Fibroblast of skin of scalp (primary cell): ENCODE measurements at regions not wholly inside any gene's neighbourhood (a gene's known extent, or its start where the extent isn't known, plus 50 kb on each side); places are given as distances from the start of the nearest gene placed in this dataset.
"Not testable (repeated sequence)": the region's sequence is repeated elsewhere in the genome, so short reads cannot be mapped to it uniquely, and the experiment has no call there.

Experiments
- DNase-seq: peaks from one replicate; pipeline ENCODE4 v3.0.0-alpha.2; 2013

- peak; percentile 91 for DNase-seq
These were observed 369.9 kb upstream of the DAB2 start for GRCh38 chr5:39794513-39795210.

DNA sequence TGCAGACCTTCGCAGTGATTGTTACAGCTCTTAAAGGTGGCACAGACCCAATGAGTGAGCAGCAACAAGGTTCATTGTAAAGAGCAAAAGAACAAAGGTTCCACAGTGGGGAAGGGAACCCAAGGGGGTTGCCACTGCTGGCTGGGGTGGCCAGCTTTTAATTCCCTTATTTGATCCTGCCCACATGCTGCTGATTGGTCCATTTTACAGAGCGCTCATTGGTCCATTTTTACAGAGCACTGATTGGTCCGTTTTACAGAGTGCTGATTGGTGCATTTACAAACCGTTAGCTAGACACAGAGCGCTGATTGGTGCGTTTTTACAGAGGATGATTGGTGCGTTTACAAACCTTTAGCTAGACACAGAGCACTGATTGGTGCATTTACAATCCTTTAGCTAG, 360.6 kb upstream of the DAB2 start:
- no peak for DNase-seq

DNA sequence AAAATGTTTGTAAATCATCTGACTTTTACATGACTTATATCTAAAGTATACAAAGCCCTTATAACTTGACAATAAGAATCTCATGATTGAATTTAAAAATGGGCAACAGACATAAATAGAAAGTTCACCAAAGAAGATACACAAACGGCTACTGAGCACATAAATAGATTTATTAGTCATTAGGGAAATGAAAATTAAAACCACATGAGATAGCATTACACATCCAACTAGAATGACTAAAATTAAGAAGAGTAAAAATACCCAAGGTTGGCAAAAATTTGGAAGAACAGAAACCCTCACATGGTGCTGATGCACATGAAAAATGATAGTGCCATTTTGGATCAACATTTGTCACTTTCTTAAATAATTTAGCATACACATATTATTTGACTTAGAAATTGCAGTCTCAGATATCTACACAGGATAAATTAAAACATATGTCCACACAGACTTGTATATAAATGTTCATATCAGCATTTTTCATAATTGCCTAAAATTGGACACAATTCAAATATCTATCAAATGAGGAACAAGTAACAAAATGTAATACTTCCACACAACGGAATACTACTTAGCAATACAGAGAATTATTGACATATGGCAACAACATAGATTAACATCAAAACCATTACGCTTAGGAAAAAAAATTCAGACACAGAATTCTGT, 359.1 kb upstream of the DAB2 start:
- DNase-seq = peak; percentile 85

GRCh38 chr5:39780347-39780746, 355.6 kb upstream of the DAB2 start:
- DNase-seq = peak; percentile 68

- DNase-seq = peak; percentile 44
These were observed 355.1 kb upstream of the DAB2 start for GRCh38 chr5:39779831-39780230.

GRCh38 chr5:39775797-39776365, 351.1 kb upstream of the DAB2 start:
- no peak for DNase-seq

GRCh38 chr5:39775086-39775796, 350.5 kb upstream of the DAB2 start:
- peak; percentile 95 for DNase-seq

DNA sequence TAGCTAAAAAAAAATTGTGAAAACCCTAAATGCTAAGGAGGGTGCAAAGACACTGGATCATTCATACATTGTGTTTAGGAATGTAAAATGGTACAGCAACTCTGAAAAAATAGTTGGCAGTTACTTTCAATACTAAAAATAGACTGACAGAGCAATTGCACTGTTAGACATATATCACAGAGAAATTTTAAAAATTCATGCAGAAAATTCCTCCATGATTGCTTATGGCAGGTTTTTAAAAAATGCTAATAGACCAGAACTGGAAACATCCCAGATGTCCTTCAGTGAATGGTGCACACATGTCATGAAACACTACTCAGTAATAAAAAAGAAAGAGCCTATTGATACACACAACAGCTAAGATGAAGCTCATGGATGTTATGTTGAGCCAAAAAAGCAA, 349.8 kb upstream of the DAB2 start:
- DNase-seq = peak; percentile 86

- no peak for DNase-seq
These were observed 347.5 kb upstream of the DAB2 start for GRCh38 chr5:39772307-39772706.

GRCh38 chr5:39767916-39768315, 343.1 kb upstream of the DAB2 start:
- DNase-seq = peak; percentile 51

GRCh38 chr5:39765366-39765765, 340.6 kb upstream of the DAB2 start:
- peak; percentile 81 for DNase-seq

GRCh38 chr5:39762761-39763160, 338.0 kb upstream of the DAB2 start:
- DNase-seq = no peak

DNA sequence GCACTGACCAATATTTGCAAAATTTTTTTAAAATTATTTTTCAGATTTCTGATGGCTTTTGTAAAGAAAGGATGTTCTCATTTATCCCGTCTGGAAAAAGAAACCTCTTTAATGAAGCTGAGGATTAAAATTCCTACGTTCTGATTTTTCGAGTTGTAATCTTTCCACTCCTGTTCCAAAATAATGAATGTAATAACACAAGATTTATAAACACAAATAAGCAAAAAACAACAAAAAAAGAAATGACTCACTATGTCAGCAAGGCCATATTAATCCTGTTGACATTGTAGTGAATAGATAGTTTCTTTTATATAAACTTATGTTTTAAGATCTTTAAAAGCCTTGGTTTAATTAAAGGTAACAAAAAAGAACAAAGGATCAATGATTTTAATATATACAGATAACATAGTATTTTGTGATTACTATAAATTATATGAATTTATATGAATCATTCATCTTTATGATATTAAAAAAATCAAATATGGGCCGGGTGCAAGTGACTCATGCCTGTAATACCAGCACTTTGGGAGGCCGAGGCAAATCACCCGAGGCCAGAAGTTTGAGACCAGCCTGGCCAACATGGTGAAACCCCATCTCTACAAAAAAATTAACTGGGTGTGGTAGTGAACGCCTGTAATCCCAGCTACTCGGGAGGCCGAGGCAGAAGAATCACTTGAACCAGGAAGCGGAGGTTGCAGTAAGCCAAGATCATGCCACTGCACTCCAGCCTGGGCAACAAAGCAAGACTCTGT, 336.6 kb upstream of the DAB2 start:
- DNase-seq = no peak

GRCh38 chr5:39760385-39761198, 335.8 kb upstream of the DAB2 start:
- DNase-seq = peak; percentile 99

DNA sequence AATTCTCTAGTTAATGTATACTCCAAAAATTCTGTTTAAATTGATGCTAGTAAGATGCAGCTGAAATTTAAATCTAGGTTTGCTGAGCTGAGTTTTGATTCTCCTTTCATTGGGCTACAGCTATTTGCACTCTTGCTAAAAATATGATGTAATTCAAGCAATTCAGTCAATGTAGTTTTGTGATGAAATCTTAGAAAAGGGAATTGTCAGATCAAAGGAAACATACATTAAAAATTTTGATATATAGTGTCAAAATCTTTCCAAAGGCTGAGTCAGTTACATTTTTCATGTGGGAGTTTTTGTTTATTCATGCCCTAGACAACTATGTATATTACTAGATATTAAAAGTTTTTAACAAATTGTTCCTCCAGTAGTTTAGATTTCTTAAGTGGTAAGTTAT, 334.9 kb upstream of the DAB2 start:
- DNase-seq = peak; percentile 80

GRCh38 chr5:39758426-39758825, 333.6 kb upstream of the DAB2 start:
- DNase-seq = peak; percentile 82

DNA sequence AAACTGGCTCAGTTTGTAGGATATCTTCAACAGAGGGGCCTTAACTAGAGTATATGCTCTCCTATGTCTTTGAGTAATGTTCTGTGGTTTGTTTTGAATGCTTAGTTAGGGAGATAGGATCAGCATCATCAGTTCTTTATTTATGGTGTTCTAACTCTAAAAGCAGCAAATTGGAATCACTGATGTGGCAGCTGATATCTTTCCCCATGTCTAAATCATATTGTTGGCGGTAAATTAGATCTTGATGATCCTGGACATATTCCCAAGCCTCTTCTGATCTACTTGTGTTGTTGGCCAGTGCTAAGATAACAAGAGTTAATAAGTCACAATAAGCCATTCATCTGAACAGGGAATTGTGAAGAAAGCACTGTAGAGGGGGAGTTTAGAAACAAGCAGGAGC, 332.4 kb upstream of the DAB2 start:
- peak; percentile 24 for DNase-seq

DNA sequence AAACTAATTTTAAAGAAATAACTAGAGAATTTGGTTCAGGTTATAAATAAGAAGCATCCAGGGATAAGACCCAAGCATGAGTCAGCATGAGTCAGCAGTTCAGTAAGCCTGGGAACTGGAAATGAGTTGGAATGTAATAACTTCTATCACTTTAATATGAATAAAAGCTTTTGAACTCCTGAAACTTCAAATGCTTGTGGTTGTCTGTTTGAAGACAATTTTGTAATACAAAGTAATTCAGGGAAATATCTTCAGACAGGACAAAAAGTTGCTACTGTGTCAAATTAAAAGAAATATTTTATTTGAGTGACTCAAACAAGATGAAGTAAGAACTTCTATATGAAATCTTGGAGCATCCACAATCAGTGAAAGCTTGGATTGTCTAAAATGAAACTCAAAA, 331.2 kb upstream of the DAB2 start:
- peak; percentile 98 for DNase-seq

DNA sequence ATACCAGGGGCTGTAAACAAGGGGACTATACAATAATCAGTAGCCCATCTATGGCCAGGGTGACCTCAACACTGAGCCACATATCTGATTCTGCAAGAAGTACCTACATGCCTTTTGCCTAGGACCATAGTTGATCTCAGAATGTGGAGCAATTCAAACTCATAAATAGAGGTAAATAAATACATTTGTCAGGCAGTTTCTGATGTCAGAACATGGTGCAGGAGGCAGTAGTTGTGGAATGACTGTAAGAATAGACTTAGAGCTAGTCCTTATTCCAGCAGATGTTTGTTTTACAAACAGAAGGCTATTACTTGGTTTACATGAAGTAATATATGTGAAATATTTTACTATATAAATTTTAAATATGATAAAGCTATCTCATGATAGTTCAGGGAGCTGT, 330.7 kb upstream of the DAB2 start:
- DNase-seq = no peak

DNA sequence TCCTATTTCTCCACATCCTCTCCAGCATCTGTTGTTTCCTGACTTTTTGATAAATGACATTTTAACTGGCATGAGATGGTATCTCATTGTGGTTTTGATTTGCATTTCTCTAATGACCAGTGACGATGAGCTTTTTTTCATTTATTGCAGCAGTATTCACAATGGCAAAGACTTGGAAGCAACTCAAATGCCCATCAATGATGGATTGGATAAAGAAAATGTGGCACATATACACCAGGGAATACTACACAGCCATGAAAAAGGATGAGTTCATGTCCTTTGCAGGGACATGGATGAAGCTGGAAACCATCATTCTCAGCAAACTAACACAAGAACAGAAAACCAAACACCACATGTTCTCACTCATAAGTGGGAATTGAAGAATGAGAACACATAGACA, 329.0 kb upstream of the DAB2 start:
- not testable (repeated sequence) for DNase-seq

- DNase-seq = no peak
These were observed 325.9 kb upstream of the DAB2 start for GRCh38 chr5:39750661-39751060.

DNA sequence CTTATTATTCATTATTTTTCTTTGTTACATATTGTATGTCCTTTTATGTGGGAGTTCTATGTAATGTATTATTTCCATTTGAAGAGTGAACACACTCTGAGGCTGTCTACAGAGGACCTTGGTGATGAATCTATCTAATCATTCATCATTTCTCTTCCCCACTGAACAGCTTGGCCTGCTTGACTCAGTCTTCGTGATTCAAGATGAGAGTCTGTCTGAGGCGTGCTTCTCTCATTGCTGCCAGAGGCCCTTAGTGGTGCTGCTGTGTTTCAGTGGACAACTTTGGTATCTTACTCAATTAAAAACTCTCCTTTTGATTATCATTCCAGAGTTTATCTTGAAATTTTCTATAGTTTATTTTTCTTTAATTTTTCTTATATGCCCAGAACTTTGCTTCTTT, 318.1 kb upstream of the DAB2 start:
- no peak for DNase-seq
